ENCODE measurements at regions not wholly inside any gene's neighbourhood (a gene's known extent, or its start where the extent isn't known, plus 50 kb on each side); places are given as distances from the start of the nearest gene placed in this dataset.

DNA sequence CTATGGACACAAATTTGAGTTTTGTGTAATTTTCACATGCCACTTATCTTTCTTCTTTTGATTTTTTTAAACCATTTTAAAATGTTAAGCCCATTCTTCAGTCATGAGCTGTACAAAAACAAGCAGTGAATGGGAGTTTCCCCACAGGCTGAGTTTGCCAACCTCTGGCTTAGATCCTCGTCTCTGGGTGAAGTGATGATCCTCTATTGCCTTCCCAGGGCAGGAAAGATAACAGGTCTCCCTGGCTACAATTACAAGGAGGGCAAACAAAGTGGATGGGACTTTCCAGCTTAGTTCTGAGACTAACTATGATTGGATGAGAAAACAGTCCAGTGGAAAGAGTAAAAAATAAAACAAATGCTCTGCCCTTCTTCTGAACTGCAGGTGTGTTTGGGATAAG lies 203.7 kb downstream of the SPTSSA start:
- TF ChIP-seq, protein P1, sequence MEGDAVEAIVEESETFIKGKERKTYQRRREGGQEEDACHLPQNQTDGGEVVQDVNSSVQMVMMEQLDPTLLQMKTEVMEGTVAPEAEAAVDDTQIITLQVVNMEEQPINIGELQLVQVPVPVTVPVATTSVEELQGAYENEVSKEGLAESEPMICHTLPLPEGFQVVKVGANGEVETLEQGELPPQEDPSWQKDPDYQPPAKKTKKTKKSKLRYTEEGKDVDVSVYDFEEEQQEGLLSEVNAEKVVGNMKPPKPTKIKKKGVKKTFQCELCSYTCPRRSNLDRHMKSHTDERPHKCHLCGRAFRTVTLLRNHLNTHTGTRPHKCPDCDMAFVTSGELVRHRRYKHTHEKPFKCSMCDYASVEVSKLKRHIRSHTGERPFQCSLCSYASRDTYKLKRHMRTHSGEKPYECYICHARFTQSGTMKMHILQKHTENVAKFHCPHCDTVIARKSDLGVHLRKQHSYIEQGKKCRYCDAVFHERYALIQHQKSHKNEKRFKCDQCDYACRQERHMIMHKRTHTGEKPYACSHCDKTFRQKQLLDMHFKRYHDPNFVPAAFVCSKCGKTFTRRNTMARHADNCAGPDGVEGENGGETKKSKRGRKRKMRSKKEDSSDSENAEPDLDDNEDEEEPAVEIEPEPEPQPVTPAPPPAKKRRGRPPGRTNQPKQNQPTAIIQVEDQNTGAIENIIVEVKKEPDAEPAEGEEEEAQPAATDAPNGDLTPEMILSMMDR (IDR thresholded peaks at IDR 0.05): no peak
- no peak for TF ChIP-seq POLR2A (IDR thresholded peaks at IDR 0.05)

Measured in heart left ventricle (tissue), 13 donors.